Heart left ventricle (tissue), 13 donors: ENCODE measurements at regions not wholly inside any gene's neighbourhood (a gene's known extent, or its start where the extent isn't known, plus 50 kb on each side); places are given as distances from the start of the nearest gene placed in this dataset.

Experiments
- POLR2A ChIP-seq, 2 donors: fragments of 450-650 bp; IDR thresholded peaks; one replicate each; pipeline ENCODE4 v1.6.1; 2017; ENCODE audit warnings: antibody characterized with exemption in 2 of 2, mild to moderate bottlenecking in 2 of 2, moderate library complexity in 2 of 2
- TF ChIP-seq, protein P1 (sequence below), 12 donors: fragments of 200-600 bp; sonication (generic) in 4 of 12; IDR thresholded peaks; one replicate each; pipeline versions ENCODE4 v1.5.0 to v1.8.0; 2018 to 2022; ENCODE audit warnings: antibody characterized with exemption in 12 of 12, mild to moderate bottlenecking in 5 of 12
- donor health status: ischemic (EF 13 %, LVEDD 7.1; RV severe dilation, severe dysfunction).
- donor health status: DM: no; HTN: yes; CAD: no.
- donor health status: DM: no; HTN: no; CAD: no.
- donor health status: ischemic (EF 25% LVEDD 6.9; RV normal size, moderate dysfunction).
- donor health status: ischemic (EF 25% LVEDD 5.7; RV mildly dilated, moderate dysfunction).
- donor health status: ischemic (EF 35%, LVEDD 5.7; RV mildly dilated, moderate dysfunction).
- donor health status: nonischemic (EF 11% LVEDD 7.7; RV severe dilation, severe dysfunction).
- donor health status: DM: yes; HTN: yes; CAD: no.
- donor health status: PGD.
- donor health status: ischemic (EF 29% LVEDD 5.4; RV normal size, mild dysfunction).
- donor health status: nonischemic (EF 23%, LVEDD 6.1; RV moderate dilation, normal function).

GRCh38 chr3:22421589-22421988 is 670.6 kb upstream of the ZNF385D start:
- TF ChIP-seq, protein P1, sequence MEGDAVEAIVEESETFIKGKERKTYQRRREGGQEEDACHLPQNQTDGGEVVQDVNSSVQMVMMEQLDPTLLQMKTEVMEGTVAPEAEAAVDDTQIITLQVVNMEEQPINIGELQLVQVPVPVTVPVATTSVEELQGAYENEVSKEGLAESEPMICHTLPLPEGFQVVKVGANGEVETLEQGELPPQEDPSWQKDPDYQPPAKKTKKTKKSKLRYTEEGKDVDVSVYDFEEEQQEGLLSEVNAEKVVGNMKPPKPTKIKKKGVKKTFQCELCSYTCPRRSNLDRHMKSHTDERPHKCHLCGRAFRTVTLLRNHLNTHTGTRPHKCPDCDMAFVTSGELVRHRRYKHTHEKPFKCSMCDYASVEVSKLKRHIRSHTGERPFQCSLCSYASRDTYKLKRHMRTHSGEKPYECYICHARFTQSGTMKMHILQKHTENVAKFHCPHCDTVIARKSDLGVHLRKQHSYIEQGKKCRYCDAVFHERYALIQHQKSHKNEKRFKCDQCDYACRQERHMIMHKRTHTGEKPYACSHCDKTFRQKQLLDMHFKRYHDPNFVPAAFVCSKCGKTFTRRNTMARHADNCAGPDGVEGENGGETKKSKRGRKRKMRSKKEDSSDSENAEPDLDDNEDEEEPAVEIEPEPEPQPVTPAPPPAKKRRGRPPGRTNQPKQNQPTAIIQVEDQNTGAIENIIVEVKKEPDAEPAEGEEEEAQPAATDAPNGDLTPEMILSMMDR (IDR thresholded peaks at IDR 0.05), result no peak
- TF ChIP-seq POLR2A (IDR thresholded peaks at IDR 0.05), result no peak
